ENCODE measurements at regions not wholly inside any gene's neighbourhood (a gene's known extent, or its start where the extent isn't known, plus 50 kb on each side); places are given as distances from the start of the nearest gene placed in this dataset.

GRCh38 chr6:147141711-147142308 lies 62.4 kb upstream of the STXBP5 start:
- Histone ChIP-seq H3K9ac (ENCODE audit: low read depth, low read length) (no peak overlapping the region), H3K27me3 (ENCODE audit: insufficient read depth, low read length, poor library complexity) (no peaks in the 10 kb centered on the region), H2AFZ (ENCODE audit: low read depth, low read length) (no peak overlapping the region), H3K27ac (ENCODE audit: low read length) (no peak overlapping the region), H3K4me1 (ENCODE audit: insufficient read depth, low read length) (no peaks in the 10 kb centered on the region), H3K79me2 (ENCODE audit: insufficient read depth, low read length) (no peaks in the 10 kb centered on the region), H3K4me2 (ENCODE audit: insufficient read depth, low read length) (no peak overlapping the region), H3K4me3 (ENCODE audit: low read depth in 1 of 2, low read length in 2 of 2) (no peak overlapping the region), H3K9me3 (ENCODE audit: insufficient read depth, low read length, severe bottlenecking) (no peaks in the 10 kb centered on the region), H4K20me1 (ENCODE audit: insufficient read depth, low read length) (no peaks in the 10 kb centered on the region), H3K36me3 (ENCODE audit: insufficient read depth, low read length) (no peaks in the 10 kb centered on the region)
- TF ChIP-seq EZH2 (IDR thresholded peaks at IDR 0.05; ENCODE audit: borderline replicate concordance, low read depth, low read length, severe bottlenecking) (no peak), CTCF (IDR thresholded peaks at IDR 0.05; ENCODE audit: borderline replicate concordance, extremely low read depth, low read length, poor library complexity, severe bottlenecking) (no peak)
- DNase-seq (no peak), ATAC-seq (ENCODE audit: insufficient read depth, low read depth) (no peak)

GRCh38 chr6:147142684-147143245 lies 61.5 kb upstream of the STXBP5 start:
- no peaks in the 10 kb centered on the region for H3K9me3 ChIP-seq (ENCODE audit: insufficient read depth, low read length, severe bottlenecking)
- H3K27me3 ChIP-seq (ENCODE audit: insufficient read depth, low read length, poor library complexity) = no peaks in the 10 kb centered on the region
- no peaks in the 10 kb centered on the region for H3K36me3 ChIP-seq (ENCODE audit: insufficient read depth, low read length)
- TF ChIP-seq CTCF (IDR thresholded peaks at IDR 0.05; ENCODE audit: borderline replicate concordance, extremely low read depth, low read length, poor library complexity, severe bottlenecking) (no peak), EZH2 (IDR thresholded peaks at IDR 0.05; ENCODE audit: borderline replicate concordance, low read depth, low read length, severe bottlenecking) (no peak)
- no peak overlapping the region for H3K4me3 ChIP-seq (ENCODE audit: low read depth in 1 of 2, low read length in 2 of 2)
- H4K20me1 ChIP-seq (ENCODE audit: insufficient read depth, low read length) = no peaks in the 10 kb centered on the region
- no peaks in the 10 kb centered on the region for H3K4me1 ChIP-seq (ENCODE audit: insufficient read depth, low read length)
- H3K4me2 ChIP-seq (ENCODE audit: insufficient read depth, low read length) = no peak overlapping the region
- ATAC-seq (ENCODE audit: insufficient read depth, low read depth) (no peak), DNase-seq (no peak)
- no peak overlapping the region for H2AFZ ChIP-seq (ENCODE audit: low read depth, low read length)
- H3K27ac ChIP-seq (ENCODE audit: low read length) = no peak overlapping the region
- H3K9ac ChIP-seq (ENCODE audit: low read depth, low read length) = no peak overlapping the region
- H3K79me2 ChIP-seq (ENCODE audit: insufficient read depth, low read length) = no peaks in the 10 kb centered on the region

DNA sequence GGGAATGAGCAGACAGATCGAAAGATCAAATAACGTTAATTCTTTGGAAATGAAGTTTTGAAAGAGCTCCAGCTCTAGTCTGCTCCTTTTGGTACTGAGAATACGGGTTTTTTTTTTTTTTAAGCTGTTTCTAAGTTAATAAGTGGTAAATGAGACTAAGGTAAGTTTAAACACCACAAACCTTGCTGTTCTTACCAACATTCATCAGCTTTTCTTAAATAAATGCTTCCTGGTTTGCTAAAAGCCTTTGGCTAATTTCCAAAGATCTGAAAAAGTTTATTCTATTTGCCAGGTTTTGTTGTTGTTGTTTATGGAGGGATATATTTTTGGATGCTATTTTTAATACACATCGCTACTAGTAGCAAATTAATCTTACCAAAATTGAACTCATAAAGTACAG lies 55.1 kb upstream of the STXBP5 start:
- Histone ChIP-seq H3K27me3 (ENCODE audit: insufficient read depth, low read length, poor library complexity) (no peaks in the 10 kb centered on the region), H3K9me3 (ENCODE audit: insufficient read depth, low read length, severe bottlenecking) (no peaks in the 10 kb centered on the region), H3K27ac (ENCODE audit: low read length) (no peak overlapping the region), H2AFZ (ENCODE audit: low read depth, low read length) (no peak overlapping the region), H4K20me1 (ENCODE audit: insufficient read depth, low read length) (no peaks in the 10 kb centered on the region), H3K36me3 (ENCODE audit: insufficient read depth, low read length) (no peaks in the 10 kb centered on the region), H3K4me1 (ENCODE audit: insufficient read depth, low read length) (no peaks in the 10 kb centered on the region), H3K79me2 (ENCODE audit: insufficient read depth, low read length) (no peaks in the 10 kb centered on the region), H3K9ac (ENCODE audit: low read depth, low read length) (no peak overlapping the region), H3K4me2 (ENCODE audit: insufficient read depth, low read length) (no peak overlapping the region), H3K4me3 (ENCODE audit: low read depth in 1 of 2, low read length in 2 of 2) (no peak overlapping the region)
- TF ChIP-seq EZH2 (IDR thresholded peaks at IDR 0.05; ENCODE audit: borderline replicate concordance, low read depth, low read length, severe bottlenecking) = no peak
- TF ChIP-seq CTCF (IDR thresholded peaks at IDR 0.05; ENCODE audit: borderline replicate concordance, extremely low read depth, low read length, poor library complexity, severe bottlenecking) = no peak
- ATAC-seq (ENCODE audit: insufficient read depth, low read depth) = no peak
- no peak for DNase-seq
